GM18861 (cell line): ENCODE measurements at regions not wholly inside any gene's neighbourhood (a gene's known extent, or its start where the extent isn't known, plus 50 kb on each side); places are given as distances from the start of the nearest gene placed in this dataset.
"Not testable (repeated sequence)": the region's sequence is repeated elsewhere in the genome, so short reads cannot be mapped to it uniquely, and the experiment has no call there.

ENCODE experiments used
- ATAC-seq: cut with Tn5 transposase; IDR thresholded peaks from one replicate; pipeline ENCODE4 v1.9.1; 2021; ENCODE audit not compliant: unreplicated experiment

DNA sequence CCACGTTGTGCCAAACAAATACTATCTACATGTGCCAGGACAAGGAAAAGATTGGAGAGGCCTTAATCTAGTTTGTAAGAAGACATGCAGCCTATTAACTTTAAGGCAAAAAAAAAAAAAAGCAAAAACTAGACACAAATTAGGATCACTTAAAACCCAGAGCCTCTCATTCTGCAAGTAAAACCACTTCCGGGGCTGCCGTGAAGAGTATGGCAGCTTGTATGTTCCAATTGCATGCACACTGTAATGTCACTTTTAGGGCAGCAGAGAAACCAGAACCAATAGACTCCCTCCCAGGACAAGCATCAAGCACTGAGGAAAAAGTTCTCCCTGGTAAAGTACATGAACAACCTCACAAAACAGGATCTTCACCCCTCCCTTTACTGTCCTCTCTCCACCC lies 70.6 kb downstream of the RSL24D1 start:
- no peak for ATAC-seq

DNA sequence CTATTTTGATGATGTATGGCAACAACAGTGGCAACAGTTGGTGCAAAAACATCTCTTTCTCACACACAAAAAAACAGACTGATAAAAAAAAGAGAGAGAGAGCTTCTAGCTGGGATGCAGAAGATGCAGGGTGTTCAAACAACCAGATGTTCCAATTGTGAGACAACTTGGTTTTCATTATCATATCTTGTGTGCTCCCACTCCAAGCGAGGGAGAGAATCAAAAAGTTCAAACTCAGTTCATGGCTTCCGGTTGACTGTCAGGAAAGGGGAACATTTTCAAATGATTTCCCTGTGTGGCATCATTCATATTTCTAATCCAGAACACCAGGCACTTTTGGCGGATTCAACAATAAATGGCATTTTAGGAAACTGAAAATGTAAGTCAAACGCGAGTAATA lies 72.1 kb downstream of the RSL24D1 start:
- ATAC-seq, result no peak

DNA sequence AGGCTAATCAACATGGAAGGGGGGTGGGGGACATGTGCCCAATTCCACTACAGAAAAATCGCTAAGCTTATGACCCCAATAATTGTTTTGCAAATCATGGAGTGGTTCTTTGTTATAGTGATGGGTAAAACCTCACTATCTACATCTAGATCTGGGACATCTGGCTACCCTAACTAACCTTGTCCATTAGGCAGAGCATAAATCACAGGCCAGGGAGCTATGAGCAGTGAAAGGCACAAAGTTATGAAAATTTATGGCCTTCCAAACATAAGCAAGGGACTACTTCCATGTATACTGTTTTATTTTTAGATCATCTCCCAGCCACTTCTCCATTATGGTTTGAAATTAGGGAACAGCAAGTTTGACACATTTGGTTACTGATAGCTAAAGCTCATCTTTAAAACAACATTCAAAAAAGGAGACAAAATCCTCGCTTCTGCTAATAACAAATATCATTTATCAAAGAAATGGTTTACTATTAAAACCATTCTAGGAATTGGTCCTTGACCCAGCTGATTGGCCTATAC lies 78.3 kb downstream of the RSL24D1 start:
- no peak for ATAC-seq

DNA sequence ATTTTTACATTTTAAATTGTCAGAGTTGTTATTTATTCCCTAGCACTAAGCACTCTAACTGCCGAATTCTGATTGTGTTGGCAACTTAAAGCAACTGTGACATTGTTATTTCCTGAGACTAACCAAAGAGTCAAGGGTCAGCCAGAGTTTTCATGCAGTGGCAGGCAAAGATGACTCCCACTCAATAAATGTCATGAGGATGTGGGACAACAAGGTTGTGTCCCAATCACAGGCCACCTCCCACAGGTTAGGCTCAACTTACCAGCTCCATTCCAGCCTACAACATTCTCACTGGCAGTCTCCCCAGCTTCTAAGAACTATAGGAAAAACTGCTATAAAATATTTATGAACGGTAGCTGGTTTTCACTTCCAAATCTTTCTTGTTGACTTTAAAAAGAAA lies 80.1 kb downstream of the RSL24D1 start:
- no peak for ATAC-seq

DNA sequence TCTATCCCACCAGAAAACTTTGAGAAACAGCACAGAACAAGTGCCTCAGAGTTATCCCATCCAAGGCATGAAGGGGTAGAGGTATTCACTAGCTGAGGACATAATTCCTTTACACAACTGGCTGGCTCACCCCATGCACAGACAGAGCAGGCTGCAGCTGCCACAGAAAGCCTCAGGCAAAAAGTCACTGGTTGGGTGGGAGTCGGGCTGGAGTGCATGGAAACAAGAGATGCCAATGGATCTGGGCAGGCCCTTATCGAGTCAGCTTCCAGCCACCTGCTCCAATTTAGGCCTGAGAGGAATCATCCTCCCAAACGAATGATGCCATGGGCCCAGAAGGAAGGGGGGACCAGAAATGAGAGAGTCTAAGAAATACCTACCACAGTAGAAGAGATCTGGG lies 83.0 kb downstream of the RSL24D1 start:
- no peak for ATAC-seq

DNA sequence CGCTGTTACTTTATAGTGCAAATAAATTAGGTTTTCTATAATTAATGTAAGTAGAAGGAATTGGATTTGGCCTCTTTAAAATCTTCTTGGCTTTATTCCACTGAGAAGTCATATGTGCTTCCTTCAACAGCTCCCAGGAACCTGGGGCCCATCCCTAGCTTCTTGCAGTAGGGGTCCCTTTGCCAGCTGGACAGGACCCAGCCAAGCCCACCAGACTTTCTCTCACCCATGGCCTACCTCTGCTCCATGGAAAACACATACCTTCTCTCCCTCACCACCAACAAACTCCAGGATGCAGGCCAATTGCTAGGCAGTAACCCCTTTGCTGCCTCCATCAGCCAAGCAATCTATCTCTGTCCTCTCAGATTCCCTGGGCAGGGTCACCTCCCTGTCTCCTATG lies 84.0 kb downstream of the RSL24D1 start:
- no peak for ATAC-seq

DNA sequence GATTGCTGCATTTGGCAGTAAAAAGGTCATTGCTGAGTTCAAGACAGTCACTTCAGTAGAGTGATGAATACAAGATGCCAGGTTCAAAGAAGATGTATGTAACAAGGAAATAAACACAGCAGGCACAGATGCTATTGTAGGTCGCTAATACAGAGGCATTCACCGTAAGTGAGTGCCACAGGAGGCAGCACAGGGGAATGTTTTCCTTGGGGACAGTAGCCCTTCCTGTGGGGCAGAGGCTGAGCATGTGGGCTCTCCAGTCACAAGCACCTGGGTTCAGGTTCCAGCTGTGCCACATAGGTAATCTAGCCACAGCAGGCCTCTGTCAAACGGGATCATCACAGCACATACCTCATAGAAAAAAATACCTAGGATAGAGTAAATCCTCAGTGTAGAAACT lies 86.3 kb downstream of the RSL24D1 start:
- no peak for ATAC-seq

DNA sequence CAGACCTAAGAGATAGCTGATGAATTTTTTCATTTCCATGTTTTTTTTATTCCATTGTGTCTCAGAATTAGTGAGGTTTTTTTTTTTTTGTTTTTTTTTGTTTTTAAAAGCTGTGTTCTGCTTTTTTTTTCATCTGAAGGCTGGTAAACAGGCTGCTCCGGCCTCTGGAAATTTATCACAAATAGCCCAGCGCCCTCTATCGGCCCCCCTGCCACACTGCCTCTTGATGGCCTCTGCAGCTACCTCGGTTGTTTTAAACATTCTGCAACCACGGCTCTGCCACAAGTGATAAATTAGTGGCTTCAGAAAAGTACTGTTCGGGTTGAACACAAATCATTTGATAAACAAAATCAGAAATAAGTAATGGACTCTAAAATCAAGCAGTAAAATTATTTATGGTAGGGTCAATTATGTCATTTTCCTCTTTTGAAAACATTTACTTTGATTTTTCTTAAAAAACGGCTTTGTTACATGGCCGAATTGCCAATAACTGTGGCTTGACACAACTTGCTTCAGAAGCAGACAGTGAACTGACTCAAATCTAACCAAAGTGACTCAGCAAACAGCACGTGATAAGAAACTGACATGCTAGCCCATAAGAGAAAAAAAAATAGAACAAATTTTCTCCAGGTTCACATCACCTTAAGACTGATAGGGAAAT lies 87.8 kb downstream of the RSL24D1 start:
- no peak for ATAC-seq

DNA sequence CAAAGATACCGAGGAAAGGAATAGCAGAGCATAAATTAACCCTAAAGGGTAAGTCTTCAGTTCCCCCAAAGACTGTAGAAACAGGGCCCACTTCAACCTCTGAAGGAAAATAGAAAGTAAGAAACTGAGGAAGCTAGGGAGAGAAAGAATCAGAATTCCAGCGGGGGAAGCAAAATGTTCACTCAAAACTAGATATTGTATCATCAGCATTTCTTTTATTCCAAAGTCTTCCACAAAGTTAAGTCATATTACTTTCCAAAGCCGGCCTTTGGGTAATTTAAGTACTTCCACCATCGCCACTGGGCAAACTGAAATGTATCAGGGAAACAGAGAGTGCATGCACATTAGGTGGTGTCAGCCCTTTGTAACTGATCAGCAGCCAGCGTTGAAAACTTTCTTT lies 88.3 kb downstream of the RSL24D1 start:
- ATAC-seq, result no peak

DNA sequence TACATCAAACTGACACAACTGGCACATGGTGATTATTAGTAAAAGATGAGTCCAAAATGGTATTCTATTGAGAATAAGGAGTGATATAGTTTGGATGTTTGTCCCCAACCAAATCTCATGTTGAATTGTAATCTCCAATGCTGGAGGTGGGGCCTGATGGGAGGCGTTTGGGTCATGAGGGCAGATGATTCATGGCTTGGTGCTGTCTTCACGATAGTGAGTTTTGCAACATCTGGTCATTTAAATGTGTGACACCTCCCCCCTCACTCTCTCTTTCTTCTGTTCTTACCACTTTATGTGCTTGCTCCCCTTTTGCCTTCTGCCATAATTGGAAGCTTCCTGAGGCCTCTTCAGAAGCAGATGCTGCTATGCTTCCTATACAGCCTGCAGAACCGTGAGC lies 90.6 kb downstream of the RSL24D1 start:
- ATAC-seq, result no peak

DNA sequence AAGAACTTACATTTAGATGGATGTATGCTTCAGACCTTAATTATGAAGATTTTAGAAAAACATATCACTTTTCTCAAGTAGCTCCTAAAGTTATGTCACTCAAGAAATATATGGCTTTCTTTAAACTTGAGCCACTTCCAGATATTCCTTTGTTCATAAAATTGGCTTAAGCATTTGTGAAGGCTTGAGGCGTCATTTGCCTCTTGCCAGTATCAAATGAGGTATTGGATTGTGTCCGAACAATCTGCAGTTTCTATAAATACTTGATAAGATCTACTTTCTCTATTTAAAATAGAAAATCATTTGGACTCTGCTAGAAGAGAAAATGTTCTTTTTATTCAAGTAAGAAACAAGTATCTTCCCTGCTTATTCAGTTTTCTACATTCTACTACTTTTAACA lies 102.6 kb downstream of the RSL24D1 start:
- ATAC-seq, result no peak

DNA sequence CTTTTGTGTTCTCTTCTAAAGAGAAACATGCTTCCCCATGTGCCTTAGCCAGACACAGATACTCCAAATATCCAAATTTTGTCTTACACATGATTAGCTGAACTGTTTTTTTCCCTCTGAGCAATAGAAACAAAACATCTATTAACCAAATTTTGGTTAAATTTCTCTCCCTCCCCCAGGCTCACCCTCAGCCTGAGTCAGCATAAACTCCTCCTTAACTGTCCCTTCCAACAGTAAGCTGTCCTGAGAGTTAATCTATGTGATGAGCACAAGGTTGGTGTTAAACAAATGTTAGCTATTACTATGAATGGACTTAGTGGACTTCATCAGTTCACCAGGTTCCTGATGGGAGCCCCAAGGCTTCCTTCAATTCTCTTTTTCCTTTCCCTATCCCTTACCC lies 108.5 kb downstream of the RSL24D1 start:
- no peak for ATAC-seq

DNA sequence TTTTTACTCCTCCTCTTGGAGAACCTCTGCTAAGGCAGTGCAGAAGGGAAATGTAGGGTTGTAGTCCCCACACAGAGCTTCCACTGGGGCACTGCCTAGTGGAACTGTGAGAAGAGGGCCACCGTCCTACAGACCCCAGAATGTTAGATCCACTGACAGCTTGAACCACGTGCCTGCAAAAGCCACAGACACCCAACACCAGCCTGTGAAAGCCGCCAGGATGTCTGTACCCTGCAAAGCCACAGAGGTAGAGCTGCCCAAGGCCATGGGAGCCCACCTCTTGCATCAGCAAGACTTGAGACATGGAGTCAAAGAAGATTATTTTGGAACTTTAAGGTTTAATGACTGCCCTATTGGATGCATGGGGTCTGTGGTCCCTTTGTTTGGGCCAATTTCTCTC lies 112.1 kb downstream of the RSL24D1 start:
- no peak for ATAC-seq

DNA sequence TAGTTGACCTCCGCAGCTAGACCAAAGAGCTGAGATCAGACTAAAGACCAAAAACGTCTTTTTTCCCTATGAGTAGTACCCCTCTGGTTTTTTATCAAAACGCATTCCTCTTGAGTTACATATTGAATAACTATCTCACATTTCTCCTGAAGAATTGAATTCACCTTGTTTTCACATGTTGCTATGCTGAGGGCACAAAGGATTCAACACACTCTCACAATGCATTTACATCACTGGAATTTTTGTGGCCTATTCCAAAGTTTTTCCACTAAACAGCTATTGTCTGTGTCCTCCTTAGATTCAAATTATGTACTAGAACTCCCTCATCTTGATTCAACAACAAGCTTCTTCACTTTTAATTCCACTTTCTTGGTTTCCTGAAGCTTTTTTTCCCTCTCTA lies 112.5 kb downstream of the RSL24D1 start:
- no peak for ATAC-seq

DNA sequence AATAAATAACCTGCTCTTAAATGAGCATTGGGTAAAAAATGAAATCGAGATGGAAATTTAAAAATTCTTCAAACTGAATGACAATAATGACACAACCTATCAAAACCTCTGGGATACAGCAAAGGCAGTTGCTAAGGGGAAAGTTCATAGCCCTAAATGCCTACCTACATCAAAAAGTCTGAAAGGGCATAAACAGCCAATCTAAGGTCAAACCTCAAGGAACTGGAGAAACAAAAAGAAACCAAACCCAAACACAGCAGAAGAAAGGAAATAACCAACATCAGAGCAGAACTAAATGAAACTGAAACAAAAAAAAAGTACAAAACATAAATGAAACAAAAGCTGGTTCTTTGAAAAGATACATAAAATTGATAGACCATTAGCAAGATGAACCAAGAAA lies 119.7 kb downstream of the RSL24D1 start:
- ATAC-seq, result not testable (repeated sequence)

DNA sequence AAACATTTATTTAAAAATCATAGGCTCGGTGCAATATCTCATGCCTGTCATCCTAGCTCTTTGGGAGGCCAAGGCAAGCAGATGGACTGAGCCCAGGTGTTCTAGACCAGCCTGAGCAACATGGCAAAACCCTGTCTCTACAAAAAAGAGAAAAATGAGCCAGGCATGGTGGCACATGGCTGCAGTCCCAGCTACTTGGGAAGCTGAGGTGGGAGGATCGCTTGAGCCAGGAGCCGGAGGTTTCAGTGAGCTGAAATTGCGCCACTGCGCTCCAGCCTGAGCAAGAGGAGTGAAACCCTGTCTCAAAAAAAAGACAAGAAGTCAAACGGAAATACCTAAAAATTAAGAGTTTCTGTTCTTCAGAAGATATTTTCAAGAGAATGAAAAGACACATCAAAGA lies 122.3 kb downstream of the RSL24D1 start:
- ATAC-seq, result no peak

DNA sequence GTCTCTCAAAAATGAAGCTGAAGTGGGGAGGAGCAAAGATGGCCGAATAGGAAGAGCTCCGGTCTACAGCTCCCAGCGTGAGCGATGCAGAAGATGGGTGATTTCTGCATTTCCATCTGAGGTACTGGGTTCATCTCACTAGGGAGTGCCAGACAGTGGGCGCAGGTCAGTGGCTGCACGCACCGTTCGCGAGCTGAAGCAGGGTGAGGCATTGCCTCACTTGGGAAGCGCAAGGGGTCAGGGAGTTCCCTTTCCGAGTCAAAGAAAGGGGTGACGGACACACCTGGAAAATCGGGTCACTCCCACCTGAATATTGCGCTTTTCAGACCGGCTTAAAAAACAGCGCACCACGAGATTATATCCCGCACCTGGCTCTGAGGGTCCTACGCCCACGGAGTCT lies 132.8 kb downstream of the RSL24D1 start:
- not testable (repeated sequence) for ATAC-seq

DNA sequence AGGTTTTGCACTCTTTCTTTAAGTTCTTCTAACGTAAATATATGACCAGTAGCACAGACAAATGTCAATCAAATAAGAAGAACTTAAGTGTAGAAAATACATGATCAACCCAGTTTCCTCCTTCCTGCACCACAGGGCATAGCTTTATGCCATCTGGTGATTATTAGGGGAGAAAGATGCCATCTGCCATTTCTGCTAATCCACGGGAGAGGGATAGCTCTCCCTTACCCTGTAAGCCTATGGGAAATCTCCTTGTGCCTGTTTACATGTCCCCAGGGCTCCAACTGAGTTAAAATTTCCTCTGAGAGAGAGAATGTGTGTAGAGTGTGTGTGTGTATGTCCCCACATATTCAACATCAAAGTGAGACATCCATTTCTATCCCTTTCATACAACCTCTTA lies 135.9 kb downstream of the RSL24D1 start:
- no peak for ATAC-seq

DNA sequence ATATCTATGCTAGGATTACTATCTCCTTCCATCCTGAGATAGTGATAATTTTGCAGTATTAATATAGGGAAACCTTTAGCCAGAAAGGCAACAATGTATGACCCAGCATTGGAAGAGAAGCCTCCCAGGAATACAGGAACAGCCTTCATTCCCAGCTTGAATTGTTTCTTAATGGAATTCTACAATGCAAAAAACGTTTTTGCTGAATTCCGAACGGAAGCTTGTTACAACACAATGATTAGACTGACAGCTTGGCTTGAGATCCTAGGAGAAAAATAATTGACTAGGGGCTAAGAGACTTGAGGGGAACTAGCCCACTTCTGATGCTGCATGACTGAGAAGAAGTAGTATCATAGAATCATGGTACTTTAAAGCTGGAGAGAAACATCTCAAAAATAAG lies 140.2 kb downstream of the RSL24D1 start:
- ATAC-seq, result no peak

DNA sequence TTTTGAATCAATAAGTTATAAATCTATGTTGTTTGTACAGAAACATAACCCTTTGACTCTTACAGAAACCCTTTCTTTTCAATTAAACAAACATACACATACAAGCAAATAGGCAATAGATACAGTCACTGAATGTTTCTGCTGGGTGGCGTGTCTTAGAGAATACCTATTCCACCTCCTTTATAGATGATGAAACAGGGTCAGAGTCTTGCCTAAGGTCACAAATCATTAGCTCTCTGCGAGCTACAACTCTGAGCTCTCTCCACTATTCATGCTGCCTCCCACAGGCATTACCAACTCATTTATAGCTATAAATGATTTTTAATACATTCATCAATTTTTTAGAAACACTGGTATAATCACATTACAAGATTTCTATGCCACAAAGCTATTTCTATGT lies 152.6 kb downstream of the RSL24D1 start:
- ATAC-seq, result no peak

DNA sequence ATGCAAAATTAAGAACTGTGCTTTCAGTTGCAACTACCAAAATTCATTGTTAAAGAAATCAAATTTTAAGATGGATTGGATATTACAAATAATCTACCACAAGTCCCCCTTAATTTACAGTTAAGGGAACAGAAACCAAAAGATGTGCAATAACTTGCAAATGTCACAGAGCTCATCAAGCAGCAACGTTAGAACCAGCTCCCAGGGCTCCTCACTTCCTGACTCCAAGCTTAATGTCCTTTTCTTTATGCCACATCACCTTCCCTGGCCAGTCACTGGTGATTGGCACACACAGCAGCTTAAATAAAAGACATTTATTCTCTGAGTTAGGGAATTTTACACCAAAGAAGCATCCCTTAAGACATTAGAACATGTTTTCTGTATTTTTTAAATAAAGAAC lies 159.7 kb downstream of the RSL24D1 start:
- ATAC-seq, result no peak

DNA sequence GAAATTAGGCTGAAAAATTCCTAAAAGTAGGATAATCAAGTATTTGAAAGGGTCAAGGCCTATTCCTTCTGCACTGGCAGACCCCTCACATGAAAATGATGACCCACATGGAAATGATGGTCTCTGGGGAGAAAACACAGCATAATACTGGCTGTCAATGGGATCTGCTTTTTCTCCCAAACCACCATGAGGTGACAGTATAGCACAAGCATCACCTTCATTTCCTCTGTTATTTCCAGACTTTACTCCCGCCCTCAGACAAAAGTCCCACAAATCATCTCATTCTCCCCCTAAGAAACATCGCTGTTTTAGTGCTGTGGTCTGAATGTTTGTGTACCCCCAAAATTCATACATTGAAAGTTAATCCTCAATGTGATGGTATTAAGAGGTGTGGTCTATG lies 161.0 kb downstream of the RSL24D1 start:
- ATAC-seq, result no peak

DNA sequence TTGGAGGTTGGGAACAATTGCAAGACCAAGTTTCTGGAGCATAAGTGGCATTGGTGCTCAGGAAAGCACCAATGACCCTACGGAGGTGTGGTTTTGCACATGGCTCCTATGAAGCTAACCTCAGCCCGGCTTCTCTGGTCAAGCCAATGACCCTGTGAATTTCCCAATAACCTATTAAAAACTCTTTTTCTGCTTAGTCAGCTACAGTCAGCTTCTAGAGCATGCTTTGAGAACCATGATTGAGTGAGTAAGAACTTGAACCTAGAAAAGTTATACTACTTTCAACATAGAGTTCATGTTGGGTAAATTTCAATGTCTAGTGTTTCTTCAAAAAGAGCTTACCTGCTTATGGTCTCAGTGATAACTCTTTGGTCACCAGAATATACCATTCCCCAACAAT lies 163.2 kb downstream of the RSL24D1 start:
- ATAC-seq, result no peak
